ENCODE measurements at regions not wholly inside any gene's neighbourhood (a gene's known extent, or its start where the extent isn't known, plus 50 kb on each side); places are given as distances from the start of the nearest gene placed in this dataset.

DNA sequence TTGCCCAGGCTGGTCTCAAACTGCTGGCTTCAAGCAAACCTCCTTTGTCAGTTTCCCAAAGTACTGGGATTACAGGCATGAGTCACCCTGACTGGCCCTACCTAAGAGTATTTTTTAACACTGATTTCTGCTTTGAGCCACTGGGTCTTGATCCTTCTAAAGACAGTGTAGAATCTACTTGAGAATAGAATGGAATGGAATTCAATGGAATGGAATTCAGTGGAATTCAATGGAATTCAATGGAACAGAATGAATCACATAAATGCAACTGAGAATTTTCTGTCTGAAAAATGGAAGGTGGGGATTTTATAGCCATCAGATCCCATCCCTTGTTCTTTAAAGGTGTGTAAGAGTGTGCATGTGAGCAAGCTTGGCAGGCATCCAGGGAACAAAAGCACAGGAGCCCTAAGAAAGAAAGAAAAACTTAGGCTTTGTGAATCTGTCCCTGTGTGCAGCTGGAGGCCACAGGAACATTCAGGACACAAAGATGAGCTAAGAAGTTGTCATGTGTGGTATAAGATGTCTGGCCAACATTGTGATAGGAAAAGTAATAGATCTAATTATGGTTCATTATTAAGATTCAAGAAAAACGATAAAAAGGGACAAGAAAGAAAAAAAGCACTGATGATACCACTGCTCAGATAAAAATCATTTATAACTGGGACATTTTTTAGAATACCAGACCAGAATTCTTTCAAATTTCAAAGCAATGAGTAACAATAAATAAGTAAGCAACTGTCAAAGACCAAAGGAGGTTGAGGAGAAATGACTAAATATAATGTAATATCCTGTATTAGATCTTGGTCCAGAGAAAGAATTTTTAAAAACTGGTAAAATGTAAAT, 681.0 kb upstream of the GJE1 start:
- DNase-seq (ENCODE audit: low read depth): peak; percentile 97

- DNase-seq (ENCODE audit: low read depth): no peak
Observed at GRCh38 chr6:141451181-141451510, 681.6 kb upstream of the GJE1 start.

GRCh38 chr6:141445928-141446628, 686.6 kb upstream of the GJE1 start:
- no peak for DNase-seq (ENCODE audit: low read depth)

DNA sequence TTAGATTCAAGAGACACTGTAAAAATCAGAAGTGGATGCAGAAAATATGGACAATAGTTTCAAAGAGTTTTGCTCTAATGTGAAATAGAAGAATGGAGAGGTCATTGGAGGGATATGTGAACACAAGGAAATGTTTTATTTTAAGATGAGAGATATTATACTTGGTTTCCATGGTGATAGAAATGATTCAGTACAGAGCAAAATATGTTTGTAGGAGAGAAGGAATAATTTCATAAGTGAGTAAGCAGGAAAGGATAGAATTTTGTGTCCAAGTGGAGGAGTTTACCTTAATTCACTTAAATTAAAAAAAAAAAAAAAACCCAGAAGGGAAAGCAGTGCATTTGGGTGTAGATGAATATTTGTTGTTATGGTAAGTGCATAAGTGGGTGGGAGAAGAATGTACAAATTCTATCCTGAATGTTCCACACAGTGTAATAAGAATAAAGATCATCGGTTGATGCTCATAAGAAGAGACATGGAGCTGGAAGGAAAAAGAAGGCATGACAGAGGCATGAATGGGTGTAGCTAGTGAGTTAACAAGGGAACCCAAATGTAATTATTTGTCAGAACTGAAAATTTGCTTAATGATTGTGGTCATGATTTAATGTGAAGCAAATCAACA, 688.9 kb upstream of the GJE1 start:
- DNase-seq (ENCODE audit: low read depth): no peak

DNA sequence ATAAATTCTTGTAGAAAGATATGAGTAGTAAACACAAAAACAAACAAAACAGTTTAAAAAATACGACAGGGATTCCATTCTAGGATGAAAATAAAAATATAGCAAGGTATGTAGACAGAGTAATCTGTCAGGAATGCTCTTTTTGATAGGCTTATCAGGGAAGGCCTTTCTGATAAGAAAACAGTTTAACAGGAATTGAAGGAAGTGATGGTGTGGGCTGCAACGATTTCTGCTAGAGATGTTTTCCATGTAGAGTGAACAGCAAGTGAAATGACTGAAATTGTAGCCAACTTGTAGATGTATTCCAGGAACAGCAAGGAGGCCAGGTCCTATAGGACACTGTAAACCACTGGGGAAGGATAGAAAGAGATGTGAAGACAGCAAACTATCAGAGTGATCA, 689.7 kb upstream of the GJE1 start:
- DNase-seq (ENCODE audit: low read depth): no peak

DNA sequence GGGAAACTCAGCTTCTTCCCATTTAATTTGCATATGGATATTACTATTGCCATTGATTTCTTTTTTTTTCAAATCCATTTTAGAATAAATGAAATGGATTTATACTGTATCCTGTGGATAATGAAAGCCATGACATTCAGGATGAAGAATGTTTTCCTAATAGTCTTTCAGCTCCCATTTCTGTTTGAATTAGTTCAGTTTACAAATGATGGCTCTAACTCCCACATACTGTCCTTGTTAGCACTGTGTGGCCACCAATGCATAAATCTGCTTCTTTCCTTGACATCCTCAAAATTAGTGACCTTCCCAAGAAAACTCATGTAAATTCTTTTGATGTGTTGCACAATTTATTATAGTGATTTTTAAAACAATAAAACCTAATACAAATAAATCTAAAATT, 693.2 kb upstream of the GJE1 start:
- no peak for DNase-seq (ENCODE audit: low read depth)

DNA sequence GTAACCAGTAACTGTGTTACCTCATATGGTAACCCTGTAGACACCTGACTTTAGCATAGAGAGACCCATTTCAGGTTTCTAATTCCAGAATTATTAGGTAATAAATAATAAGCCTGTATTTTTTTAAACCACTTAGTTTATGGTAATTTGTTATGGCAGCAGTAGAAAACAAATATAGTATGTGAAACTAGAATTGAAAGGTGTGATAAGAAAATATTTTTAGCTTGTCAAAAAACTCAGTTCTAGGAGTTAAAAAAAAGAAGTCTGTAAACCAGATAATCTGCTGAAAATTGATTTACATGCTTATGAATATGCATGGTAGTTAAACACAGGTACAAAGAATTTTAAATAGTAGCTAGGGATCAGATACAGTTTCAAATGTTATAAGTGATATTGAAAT, 695.0 kb upstream of the GJE1 start:
- no peak for DNase-seq (ENCODE audit: low read depth)

DNA sequence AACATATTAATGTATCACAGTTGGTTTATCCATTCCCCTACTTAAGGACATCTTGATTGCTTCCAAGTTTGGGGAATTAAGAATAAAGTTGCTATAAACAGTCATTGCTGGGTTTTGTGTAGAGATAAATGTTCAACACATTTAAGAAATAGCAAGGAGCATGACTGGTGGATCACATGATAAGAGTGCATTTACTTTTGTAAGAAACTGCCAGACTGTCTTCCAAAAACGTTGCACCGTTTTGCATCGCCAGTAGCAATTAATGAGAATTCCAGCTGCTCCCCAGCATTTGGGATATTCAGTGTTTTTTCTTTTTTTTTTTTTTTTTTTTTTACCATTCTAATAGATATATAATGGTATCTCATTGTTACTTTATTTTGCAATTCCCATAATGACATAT, 695.7 kb upstream of the GJE1 start:
- DNase-seq (ENCODE audit: low read depth): no peak

- no peak for DNase-seq (ENCODE audit: low read depth)
Observed at GRCh38 chr6:141426400-141426980, 706.2 kb upstream of the GJE1 start.

DNA sequence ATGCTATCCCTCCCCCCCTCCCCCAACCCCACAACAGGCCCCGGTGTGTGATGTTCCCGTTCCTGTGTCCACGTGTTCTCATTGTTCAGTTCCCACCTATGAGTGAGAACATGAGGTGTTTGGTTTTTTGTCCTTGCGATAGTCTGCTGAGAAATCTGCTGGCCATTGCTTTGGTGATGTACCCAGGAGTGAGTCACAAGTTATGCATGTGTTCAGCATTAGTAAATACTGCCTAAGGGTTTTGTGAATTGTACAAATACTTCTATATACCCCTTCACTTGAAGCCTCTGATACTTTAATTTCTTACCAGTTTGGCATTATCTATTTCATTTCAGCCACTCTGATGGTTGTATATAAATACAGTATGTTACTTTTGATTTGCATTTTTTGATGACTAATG, 711.3 kb upstream of the GJE1 start:
- peak; percentile 40 for DNase-seq (ENCODE audit: low read depth)

GRCh38 chr6:141418076-141418475, 714.6 kb upstream of the GJE1 start:
- DNase-seq (ENCODE audit: low read depth): no peak

DNA sequence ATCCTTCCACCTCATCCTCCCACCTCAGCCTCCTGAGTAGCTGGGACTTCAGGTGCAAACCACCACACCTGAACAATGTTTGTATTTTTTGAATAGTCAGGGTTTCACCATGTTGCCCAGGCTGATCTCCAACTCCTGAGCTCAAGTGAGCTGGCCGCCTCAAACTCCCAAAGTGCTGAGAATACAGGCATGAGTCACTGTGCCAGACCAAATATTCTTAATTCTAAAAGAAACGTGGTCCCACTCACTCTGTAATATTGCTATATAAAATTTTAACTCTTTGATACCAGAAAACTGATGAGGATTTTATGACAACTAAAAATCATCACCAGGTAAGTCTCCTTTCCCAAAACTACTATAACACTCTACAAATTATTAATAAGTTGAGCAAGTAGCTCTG, 716.8 kb upstream of the GJE1 start:
- no peak for DNase-seq (ENCODE audit: low read depth)

- DNase-seq (ENCODE audit: low read depth): no peak
Observed at GRCh38 chr6:141413196-141413595, 719.5 kb upstream of the GJE1 start.

GRCh38 chr6:141406761-141407160, 726.0 kb upstream of the GJE1 start:
- DNase-seq (ENCODE audit: low read depth): no peak

DNA sequence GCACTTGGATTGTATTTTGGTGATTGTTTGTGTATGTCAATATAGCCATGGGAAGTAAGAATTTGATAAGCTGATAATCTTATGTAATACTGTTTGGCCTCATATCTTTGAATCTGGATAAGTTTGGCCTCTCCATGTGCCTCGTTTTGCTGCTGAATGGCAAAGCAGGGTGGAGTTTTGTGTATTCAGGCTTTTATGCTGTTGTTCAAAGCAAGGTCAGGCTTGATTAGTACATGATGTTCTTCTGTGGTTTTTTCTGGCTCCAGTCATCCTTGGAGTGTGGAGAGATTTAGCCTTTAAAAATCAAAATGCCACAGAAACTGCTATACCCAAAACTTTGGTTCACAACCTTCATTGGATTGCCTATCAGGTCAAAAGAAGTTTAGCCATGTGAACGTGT, 728.9 kb upstream of the GJE1 start:
- no peak for DNase-seq (ENCODE audit: low read depth)

GRCh38 chr6:141403103-141403502, 729.6 kb upstream of the GJE1 start:
- no peak for DNase-seq (ENCODE audit: low read depth)

- no peak for DNase-seq (ENCODE audit: low read depth)
Observed at GRCh38 chr6:141402489-141402888, 730.2 kb upstream of the GJE1 start.

DNA sequence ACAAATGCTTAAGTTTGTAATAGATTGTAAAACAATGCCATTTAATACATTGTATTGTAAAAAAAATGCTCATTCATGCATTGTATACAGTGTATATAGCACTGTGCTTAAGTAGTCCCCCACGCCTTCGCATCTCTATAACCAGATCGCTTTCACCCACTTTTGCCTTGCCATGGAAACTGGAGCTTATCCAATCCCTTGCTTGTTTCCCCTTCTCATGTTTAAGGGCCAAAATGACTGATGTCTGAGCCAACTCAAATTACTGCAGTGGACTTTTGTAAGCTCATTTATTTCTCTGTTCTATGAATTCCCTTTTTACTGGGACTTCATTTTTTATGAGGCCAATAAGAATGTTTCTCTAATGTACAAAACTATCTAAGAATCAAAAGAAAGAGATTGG, 730.9 kb upstream of the GJE1 start:
- no peak for DNase-seq (ENCODE audit: low read depth)

DNA sequence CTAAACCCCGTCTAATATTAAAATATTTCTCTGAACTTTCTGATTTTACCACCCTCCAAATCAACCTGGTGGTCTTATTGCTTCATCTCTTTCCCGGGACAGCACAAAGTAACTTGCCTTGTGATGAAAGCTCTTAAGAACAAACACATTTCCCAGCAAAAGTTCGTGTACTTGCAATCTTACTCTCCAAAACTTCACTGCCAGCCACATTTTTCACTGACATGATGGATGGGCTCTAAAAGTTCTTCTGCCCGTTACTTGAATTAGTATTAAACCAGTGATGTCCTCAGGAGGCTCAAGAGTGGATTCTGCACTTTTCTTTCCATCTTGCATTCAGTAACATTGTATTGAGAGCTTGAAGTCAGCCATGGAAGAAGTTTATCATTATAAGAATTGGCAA, 731.6 kb upstream of the GJE1 start:
- no peak for DNase-seq (ENCODE audit: low read depth)

DNA sequence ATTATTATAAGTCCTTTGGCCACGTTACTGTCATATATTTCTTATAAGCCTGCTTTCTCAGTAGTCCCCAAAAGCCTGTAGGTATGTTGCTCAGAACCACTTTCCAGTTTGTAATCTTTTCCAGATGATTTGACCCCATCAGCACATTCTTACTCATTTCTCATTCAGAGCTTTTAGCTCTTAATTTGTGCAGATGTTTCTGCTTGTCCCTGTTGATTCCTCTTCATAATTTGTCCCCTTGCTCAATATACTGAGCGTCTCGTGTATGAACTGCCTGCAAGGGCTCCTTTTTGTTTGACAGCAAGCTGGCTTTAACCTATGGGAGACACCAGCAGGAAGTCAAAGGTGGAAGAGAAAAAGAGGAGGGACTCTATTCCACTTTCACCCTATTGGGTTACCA, 733.8 kb upstream of the GJE1 start:
- no peak for DNase-seq (ENCODE audit: low read depth)

DNA sequence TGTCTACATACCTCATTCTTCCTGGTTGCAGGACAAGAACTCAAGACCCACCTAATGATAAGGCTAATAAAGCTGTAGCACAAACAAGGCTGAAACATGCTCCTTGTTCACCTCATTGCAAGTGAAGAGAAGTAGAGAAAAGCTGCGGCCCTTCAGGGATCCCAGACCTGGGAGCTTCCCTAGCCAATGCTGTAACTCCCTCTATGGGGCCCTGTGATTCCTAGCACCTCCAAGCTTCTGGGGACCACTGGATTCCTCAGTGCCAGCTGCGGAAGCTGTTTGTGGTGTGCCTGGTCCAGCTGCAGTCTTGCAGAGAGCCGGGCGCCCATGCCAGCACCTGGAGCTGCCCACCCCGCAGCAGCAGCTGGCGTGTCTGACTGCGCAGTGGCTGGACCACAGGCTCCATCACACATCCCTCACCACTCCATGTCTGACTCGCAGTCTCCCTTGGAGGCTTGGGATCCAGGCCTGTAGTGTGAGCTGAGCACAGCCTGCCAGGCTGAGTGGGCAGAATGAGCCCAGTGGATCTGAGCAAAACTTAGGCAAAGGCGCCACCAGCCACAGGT, 737.2 kb upstream of the GJE1 start:
- no peak for DNase-seq (ENCODE audit: low read depth)

- DNase-seq (ENCODE audit: low read depth): no peak
Observed at GRCh38 chr6:141394565-141395051, 738.1 kb upstream of the GJE1 start.
